ENCODE measurements at regions not wholly inside any gene's neighbourhood (a gene's known extent, or its start where the extent isn't known, plus 50 kb on each side); places are given as distances from the start of the nearest gene placed in this dataset.
A peak's percentile ranks its signal among the peaks of the same experiment; 100 is the strongest.
"Not testable (repeated sequence)": the region's sequence is repeated elsewhere in the genome, so short reads cannot be mapped to it uniquely, and the experiment has no call there.

DNA sequence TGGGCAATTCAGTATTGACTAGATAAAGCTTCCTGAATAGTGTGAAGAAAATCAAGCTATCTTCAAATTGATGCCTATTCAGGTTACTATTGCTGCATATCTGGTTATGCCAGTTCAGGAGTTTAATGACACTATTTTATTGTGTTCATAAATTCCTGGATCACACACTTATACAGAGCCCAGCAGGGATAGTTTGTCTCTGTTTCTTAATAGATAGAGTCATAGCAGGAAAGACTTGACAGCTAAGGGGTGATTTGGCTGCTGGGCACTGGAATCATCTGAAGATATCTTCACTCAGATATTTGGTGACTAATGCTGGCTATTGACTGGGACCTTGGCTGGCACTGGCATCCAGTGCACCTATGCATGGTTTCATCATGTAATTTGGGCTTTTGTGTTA, 187.8 kb downstream of the PYDC2 start:
- no peak for DNase-seq

DNA sequence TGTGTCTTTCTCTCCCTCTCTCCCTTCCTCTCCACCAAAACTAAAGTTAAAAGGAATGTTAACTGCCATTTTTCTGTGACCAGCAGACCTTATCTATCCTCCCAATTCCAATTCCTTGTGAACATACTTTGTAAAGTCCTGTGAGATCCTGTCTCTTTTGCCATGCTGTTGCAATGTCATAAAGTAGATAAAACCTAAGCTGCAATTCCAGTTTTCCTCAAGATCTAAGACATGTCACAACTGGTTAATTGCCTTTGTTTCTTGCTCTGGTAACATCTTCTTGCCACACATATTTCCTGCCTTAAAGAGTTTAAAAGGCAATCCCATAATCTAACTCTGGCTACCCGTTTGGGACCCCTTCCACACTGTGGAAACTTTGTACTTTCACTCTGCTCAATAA, 188.7 kb downstream of the PYDC2 start:
- DNase-seq = no peak

DNA sequence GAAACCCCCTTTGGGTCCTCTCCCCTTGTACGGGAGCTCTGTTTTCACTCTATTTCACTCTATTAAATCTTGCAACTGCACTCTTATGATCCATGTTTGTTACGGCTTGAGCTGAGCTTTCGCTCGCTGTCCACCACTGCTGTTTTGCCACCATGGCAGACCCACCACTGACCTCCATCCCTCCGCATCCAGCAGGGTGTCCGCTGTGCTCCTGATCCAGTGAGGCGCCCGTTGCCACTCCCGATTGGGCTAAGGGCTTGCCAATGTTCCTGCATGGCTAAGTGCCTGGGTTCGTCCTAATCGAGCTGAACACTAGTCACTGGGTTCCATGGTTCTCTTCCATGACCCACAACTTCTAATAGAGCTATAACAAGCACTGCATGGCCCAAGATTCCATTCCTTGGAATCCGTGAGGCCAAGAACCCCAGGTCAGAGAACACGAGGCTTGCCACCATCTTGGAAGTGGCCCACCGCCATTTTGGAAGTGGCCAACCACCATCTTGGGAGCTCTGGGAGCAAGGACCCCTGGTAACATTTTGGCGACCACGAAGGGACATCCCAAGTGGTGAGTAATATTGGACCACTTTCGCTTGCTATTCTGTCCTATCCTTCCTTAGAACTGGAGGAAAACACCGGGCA, 197.9 kb downstream of the PYDC2 start:
- DNase-seq = not testable (repeated sequence)

- DNase-seq = not testable (repeated sequence)
Observed at GRCh38 chr3:191662150-191662549, 201.2 kb downstream of the PYDC2 start.

GRCh38 chr3:191680989-191681597, 220.1 kb downstream of the PYDC2 start:
- DNase-seq = no peak

- no peak for DNase-seq
Observed at GRCh38 chr3:191682961-191683360, 222.0 kb downstream of the PYDC2 start.

- no peak for DNase-seq
Observed at GRCh38 chr3:191686626-191687025, 225.7 kb downstream of the PYDC2 start.

- no peak for DNase-seq
Observed at GRCh38 chr3:191688756-191689433, 227.9 kb downstream of the PYDC2 start.

- not testable (repeated sequence) for DNase-seq
Observed at GRCh38 chr3:191691184-191691583, 230.2 kb downstream of the PYDC2 start.

DNA sequence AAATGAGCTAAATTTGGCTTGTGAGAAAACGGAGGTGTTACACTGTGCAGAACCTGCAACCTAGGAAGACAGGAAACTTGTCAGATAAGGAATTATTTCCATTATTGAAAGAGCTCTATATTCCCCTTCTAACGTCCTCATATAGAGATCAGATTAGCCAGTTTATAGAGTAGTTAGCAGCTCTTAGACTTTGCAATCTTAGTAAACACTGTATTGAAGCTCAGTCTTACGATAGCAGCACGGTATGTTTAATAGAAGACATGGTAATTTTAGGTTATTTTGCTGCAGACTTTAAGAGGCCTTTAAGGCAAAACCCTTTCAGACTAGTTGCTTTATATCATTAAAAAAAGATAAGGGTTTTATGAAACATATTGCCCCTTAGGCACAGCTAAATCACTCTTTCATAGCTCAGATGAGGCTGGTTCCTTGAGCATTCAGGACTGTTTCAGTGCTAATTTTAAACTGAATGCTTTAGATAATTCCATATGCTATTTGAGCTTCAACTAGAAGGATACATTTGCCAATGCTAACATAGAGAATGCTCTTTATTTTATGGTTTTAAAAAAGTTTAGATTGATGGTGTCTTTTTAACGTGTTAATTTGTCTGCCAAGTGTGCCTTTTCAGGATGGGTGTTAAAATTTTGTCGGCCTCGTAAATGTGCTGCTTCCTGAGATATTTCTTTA, 234.3 kb downstream of the PYDC2 start:
- no peak for DNase-seq

DNA sequence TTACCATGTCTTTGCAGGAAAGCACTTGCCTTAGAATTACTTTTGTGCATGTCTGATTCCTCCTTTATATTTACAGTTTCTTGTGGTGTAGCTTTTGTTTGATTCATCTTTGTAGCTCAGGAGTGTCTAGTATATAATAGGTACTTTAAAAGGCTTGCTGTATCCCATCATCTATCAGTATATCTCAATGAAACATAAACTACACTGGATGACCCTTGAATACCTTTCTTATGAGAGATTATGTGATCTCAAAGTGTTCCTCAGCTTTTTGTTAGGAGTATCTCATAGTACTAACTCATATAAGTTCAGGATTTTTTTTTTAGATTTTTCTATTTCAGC, 234.8 kb downstream of the PYDC2 start:
- no peak for DNase-seq

DNA sequence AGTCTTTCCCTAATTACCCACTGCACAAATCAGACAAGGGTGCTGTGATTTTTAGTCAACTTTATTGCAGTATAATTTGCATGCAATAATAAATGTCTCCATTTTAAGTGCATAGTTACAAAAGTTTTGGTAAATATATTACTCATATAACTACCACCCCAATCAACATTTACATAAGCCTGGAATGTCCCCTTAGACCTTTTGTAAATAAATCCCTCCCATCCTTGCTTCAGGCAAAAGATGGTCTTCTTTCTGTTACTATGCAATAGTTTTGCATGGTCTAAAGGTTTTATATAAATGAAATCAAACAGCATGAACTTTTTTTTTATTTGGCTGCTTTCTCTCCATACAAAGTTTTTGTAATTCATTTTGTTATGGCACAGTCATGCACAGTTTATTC, 235.4 kb downstream of the PYDC2 start:
- no peak for DNase-seq

- no peak for DNase-seq
Observed at GRCh38 chr3:191699546-191699945, 238.6 kb downstream of the PYDC2 start.

DNA sequence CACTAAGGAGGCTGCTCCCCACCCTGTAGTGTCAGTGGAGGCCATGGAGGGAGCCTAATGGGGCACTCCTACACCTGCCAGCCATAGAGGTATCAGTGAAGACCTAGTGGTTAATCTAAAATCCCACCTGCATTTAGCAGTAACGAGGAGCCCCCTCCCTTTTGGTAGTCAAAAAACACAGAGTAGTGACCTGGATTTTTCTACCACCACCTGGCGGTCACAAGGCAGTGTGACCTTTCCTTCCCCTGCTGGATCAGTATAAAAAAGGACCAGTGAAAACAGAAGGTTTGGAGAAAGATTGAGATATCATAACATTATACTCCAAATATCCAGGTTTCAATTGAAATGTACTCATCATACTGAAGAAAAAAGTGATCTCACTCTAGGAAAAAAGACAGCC, 241.2 kb downstream of the PYDC2 start:
- no peak for DNase-seq

GRCh38 chr3:191707817-191708216, 246.9 kb downstream of the PYDC2 start:
- no peak for DNase-seq

DNA sequence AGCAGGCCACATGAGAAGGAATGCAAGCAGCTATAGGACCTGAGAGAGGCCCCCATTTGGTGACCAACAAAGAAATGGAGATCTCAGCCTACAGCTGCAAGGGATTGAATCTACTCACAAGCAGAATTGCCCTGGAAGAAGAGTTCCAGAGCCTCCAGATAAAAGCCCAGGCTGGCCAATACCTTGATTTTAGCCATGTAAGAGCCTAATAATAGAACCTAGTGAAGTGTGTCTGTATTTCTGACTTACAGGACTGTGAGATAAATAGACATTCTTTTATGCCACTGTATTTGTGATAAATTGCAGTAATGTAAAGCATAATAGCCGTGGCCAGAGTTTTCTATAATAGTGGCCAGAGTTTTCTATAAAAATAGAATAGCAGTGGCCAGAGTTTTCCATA, 254.6 kb downstream of the PYDC2 start:
- DNase-seq = no peak

DNA sequence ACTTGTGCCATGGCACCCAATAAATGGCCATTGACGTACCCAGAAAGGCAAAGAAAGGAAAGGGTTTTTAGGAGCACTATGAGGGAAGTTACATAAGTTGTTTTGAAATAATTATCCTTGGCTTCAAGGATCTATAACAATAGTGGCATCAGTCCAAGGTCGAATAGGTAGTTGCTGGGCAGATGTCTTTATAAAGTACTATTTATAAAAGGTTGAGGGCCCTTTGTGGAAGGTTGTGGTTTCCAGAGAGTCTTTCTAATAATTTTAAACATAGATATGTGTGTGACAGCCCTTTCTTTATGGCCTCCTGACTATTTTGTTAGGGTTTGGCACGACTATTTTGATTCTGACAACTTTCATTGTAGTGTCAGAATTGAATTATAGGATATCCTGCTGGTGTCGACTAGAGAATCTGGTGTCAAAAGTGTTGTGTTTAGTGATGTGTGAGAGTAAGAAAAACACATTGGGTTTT, 260.5 kb downstream of the PYDC2 start:
- no peak for DNase-seq

DNA sequence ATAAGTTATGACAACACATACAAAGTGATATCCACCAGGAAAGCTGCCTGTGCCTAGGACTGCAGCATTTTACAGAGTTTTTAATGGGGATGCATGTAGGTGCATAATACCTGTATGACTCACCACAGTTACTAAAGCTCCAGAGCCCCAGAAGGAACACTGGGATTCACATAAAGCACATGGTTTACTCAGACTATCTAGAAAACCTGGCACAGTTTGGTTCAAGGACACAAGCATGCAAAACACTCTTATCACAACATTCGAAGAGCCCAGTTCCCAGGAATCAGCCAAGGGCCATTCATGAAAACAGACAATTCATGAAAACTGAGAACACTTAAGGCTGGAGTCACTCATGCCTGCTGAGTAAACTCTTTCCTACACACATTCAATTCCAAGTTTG, 261.0 kb downstream of the PYDC2 start:
- DNase-seq = no peak

DNA sequence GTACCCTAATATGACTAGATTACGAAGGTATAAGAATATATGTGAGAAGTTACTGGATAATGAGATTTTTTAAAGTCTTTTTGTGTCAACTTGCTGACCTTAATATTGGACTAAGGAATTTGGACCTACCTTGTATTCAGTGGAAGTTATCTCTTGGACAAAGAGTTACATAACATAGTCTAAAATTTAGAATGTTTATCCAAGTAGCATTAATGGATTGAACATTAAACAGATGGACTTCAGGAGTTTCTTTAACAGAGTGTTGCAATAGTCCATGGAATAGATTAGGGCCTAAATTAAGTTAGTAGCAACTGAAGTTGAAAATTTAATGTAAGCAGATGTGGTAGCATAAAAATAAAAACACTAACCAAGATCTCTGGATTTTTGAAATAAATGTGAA, 266.4 kb downstream of the PYDC2 start:
- no peak for DNase-seq

DNA sequence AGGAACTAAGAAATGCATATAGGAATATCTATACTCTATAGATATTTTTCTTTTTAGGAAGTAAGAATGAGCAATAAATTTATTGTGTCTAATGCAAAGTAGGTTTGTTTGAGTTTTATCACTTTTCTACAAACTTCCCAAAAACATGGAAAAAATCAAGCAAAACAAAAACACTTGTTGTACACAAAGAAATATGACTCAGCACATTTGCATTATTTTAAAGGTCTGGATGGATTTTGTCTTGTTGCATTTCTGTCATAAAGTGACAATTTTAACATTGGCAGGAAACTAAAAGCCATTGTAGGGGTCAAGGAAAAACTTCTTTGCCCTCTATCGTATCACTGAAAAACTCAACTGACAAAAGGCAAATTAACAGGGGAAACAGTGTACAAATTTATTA, 267.2 kb downstream of the PYDC2 start:
- no peak for DNase-seq

- no peak for DNase-seq
Observed at GRCh38 chr3:191737742-191738141, 276.8 kb downstream of the PYDC2 start.

DNA sequence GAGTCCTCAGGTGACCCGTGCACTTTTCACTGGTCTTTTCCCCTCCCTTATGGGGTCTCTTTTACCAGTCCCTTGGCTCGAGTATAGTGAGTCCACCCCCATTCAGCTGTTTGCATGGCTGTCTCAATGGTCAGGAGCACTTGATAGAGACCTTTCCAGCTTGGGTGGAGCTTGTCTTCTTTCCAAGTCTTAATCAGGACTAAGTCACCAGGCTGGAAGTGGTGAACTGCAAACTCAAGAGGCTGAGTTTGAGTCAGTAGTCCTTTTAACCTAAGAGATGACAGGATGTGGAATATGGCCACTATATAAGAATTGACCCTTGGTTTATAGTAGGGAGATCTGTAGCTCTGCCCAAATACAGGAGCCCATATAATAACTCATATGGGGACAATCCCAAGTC, 279.7 kb downstream of the PYDC2 start:
- no peak for DNase-seq

DNA sequence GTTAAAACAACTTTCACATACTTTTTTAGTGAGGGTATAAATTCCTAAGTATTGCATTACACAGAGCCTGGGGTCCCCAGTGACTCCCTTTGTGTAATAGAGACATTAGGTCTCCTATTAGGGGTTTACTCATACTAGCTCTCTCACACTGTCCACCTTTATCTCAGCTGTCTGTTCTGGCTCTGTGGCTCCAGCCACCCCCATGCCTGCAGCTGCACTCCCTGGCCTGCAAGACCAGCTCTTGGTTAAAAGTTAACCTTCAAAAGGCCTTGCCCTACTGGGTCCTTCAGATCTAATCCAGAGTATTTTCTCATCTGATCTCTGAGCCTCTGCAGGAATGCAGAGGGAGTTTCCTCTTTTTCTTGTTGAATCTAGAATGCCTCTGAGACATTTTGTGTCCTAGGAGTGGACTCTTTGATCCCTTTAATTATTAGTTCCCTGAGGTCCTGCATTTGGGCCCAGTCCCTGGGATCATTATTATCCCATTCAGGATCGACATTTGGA, 280.9 kb downstream of the PYDC2 start:
- peak; percentile 85 for DNase-seq

DNA sequence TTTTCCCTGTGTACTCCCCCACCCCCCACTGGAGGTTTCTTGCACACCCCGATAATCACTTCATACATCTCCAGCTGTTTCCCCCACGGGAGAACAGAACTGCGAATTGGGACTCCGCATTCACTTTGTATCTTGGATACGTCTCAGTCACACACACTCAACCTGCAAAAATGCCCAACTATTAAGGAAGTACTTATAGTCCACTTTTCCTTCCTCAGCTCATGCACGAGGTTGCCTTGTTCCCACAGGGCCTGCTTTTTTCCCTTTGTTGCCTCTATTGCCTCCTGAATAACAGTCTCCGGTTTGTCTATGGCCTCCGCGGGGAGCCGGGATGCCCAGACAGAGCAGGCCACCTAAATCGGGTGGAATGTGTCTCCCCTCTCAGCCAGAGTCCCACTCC, 282.3 kb downstream of the PYDC2 start:
- DNase-seq = no peak

Data from kidney glomerular epithelial cell (primary cell).